K562 (cell line): ENCODE measurements at regions not wholly inside any gene's neighbourhood (a gene's known extent, or its start where the extent isn't known, plus 50 kb on each side); places are given as distances from the start of the nearest gene placed in this dataset.

Experiments used
- MBD2 ChIP-seq: sonication (generic); IDR thresholded peaks from 2 replicates; pipeline ENCODE4 v1.6.1; 2016; ENCODE audit warnings: low read depth, borderline replicate concordance
- MGA ChIP-seq: fragments of 450-650 bp; IDR thresholded peaks from 2 replicates; pipeline ENCODE4 v1.6.1; 2016; ENCODE audit warnings: mild to moderate bottlenecking, moderate library complexity
- UBTF ChIP-seq, 2 experiments: IDR thresholded peaks; 2 replicates each; pipeline ENCODE4 v1.6.1; 2012; ENCODE audit warnings: improper control_type of control experiment in 2 of 2, low read depth in 2 of 2, low read length in 2 of 2, borderline replicate concordance in 1 of 2
- ZNF699 ChIP-seq: fragments of 250-450 bp; sonication (Bioruptor Pico); IDR thresholded peaks from 2 replicates; pipeline ENCODE4 v1.8.0; 2021; ENCODE audit warnings: mild to moderate bottlenecking, moderate library complexity; ENCODE audit not compliant: insufficient replicate concordance

DNA sequence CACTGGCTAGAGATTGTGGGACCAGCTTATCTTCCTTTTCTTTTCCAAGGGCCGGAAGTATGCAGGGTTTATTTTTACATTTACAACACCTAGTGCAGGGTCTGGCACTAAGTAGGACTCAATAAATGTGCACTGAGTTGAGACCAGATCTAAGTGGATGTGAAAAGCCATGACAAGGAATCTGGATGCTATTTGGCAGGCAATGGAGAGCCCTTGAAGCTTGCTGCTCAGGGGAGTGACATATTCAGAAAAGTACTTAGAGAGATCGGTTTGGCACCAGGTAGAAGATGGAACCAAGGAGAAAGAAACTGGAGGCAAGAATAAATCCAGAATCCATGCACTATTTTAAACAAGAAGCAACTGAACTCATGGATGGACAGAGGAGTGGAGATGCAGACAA is 815.8 kb downstream of the MAFB start (continued):
- TF ChIP-seq UBTF (IDR thresholded peaks at IDR 0.05; ENCODE audit: borderline replicate concordance in 1 of 2, low read depth in 2 of 2, low read length in 2 of 2): no peak
- TF ChIP-seq ZNF699 (CRISPR knock-in tag): no peak
- no peak for TF ChIP-seq MGA
- TF ChIP-seq MBD2: no peak
